SK-N-SH (cell line): ENCODE measurements at regions not wholly inside any gene's neighbourhood (a gene's known extent, or its start where the extent isn't known, plus 50 kb on each side); places are given as distances from the start of the nearest gene placed in this dataset.

Experiments used
- CTCF ChIA-PET: fragments of 300-600, 350-600 bp; formaldehyde crosslinking; extraction: SDS; loops from one replicate; lab custom pipeline; 2021; lab: Yijun Ruan, JAX
- POLR2A ChIA-PET: fragments of 350-600 bp; sonication (Branson Sonifier 250); formaldehyde crosslinking; extraction: SDS; loops from one replicate; lab custom pipeline; 2020; ENCODE audit warnings: antibody characterized with exemption, inconsistent platforms; lab: Yijun Ruan, JAX
- DNase-seq: peaks from one replicate; pipeline ENCODE4 v3.0.0; 2012
- H2AFZ ChIP-seq: fragments of 200-600 bp; sonication (generic); 2 replicates; pipeline ENCODE4 v1.8.1; 2016; ENCODE audit warnings: antibody characterized with exemption, mild to moderate bottlenecking, low read depth
- H3F3A ChIP-seq: fragments of 200-600 bp; sonication (generic); replicated peaks from 2 replicates; pipeline ENCODE3; 2016; ENCODE audit warnings: antibody characterized with exemption, mild to moderate bottlenecking; ENCODE audit not compliant: insufficient read depth
- H3K27ac ChIP-seq, 2 experiments: fragments of 200-500 bp in 1 of 2; fragments of 200-600 bp in 1 of 2; sonication (Bioruptor generic) in 1 of 2; sonication (generic), shearing (Covaris generic) in 1 of 2; 2 replicates each; pipeline versions ENCODE4 v1.5.1 to v1.6.1; 2014 to 2016; ENCODE audit warnings: low read depth in 2 of 2, inconsistent platforms in 1 of 2, low read length in 1 of 2, mild to moderate bottlenecking in 1 of 2, mixed read lengths in 1 of 2
- H3K27me3 ChIP-seq: fragments of 200-600 bp; sonication (generic), shearing (Covaris generic); 2 replicates; pipeline ENCODE4 v1.6.1; 2016; ENCODE audit warnings: mixed run types; ENCODE audit not compliant: insufficient read depth
- H3K36me3 ChIP-seq, 2 experiments: fragments of 200-500 bp in 1 of 2; fragments of 200-600 bp in 1 of 2; sonication (Bioruptor generic) in 1 of 2; sonication (generic) in 1 of 2; replicated peaks in 1 of 2; 2 replicates each; pipeline versions ENCODE3 to v1.5.1; 2014 to 2016; ENCODE audit warnings: low read length in 1 of 2, mild to moderate bottlenecking in 1 of 2; ENCODE audit not compliant: insufficient read depth in 2 of 2, control insufficient read depth in 1 of 2
- H3K4me1 ChIP-seq, 2 experiments: fragments of 200-500 bp in 1 of 2; fragments of 200-600 bp in 1 of 2; sonication (Bioruptor generic) in 1 of 2; sonication (generic), shearing (Covaris generic) in 1 of 2; 2 replicates each; pipeline versions ENCODE4 v1.5.1 to v1.6.1; 2014 to 2016; ENCODE audit warnings: low read depth in 1 of 2, low read length in 1 of 2, mixed run types in 1 of 2; ENCODE audit not compliant: insufficient read depth in 2 of 2, control insufficient read depth in 1 of 2
- H3K4me2 ChIP-seq: fragments of 200-600 bp; sonication (generic), shearing (Covaris generic); 2 replicates; pipeline ENCODE4 v1.6.1; 2017; ENCODE audit warnings: mixed run types
- H3K4me3 ChIP-seq, 2 experiments: fragments of 200-500 bp in 1 of 2; fragments of 200-600 bp in 1 of 2; sonication (Bioruptor generic) in 1 of 2; sonication (generic), shearing (Covaris generic) in 1 of 2; 2 replicates each; pipeline versions ENCODE4 v1.5.1 to v1.8.1; 2014 to 2016; ENCODE audit warnings: low read depth in 2 of 2, inconsistent platforms in 1 of 2, low read length in 1 of 2, mild to moderate bottlenecking in 1 of 2, mixed read lengths in 1 of 2, moderate library complexity in 1 of 2
- H3K79me2 ChIP-seq: fragments of 200-600 bp; sonication (generic); 2 replicates; pipeline ENCODE4 v1.8.1; 2017; ENCODE audit warnings: mild to moderate bottlenecking; ENCODE audit not compliant: insufficient read depth
- H3K9ac ChIP-seq: fragments of 200-600 bp; sonication (generic); 2 replicates; pipeline ENCODE4 v1.6.1; 2017; ENCODE audit warnings: mixed run types
- H3K9me2 ChIP-seq: fragments of 200-600 bp; sonication (generic); 2 replicates; pipeline ENCODE4 v1.6.1; 2017; ENCODE audit warnings: mixed run types
- H3K9me3 ChIP-seq: fragments of 200-600 bp; sonication (generic); 2 replicates; pipeline ENCODE4 v1.6.1; 2017; ENCODE audit warnings: mixed run types, mild to moderate bottlenecking, moderate library complexity
- H4K20me1 ChIP-seq: fragments of 200-600 bp; sonication (generic); 2 replicates; pipeline ENCODE4 v1.6.1; 2017; ENCODE audit warnings: mild to moderate bottlenecking, mixed run types; ENCODE audit not compliant: insufficient read depth
- CTCF ChIP-seq: fragments of 200-600 bp; sonication (generic); IDR thresholded peaks from 2 replicates; pipeline ENCODE4 v1.6.1; 2017; ENCODE audit warnings: antibody characterized with exemption, mild to moderate bottlenecking, moderate library complexity
- ELF1 ChIP-seq: IDR thresholded peaks from 2 replicates; pipeline ENCODE4 v1.4.0; 2012
- FOSL2 ChIP-seq: IDR thresholded peaks from 2 replicates; pipeline ENCODE4 v1.4.0; 2012; ENCODE audit warnings: low read depth, mild to moderate bottlenecking, moderate library complexity, borderline replicate concordance
- FOXJ3 ChIP-seq: sonication (generic); formaldehyde crosslinking; IDR thresholded peaks from 2 replicates; pipeline ENCODE4 v1.5.1; 2020; ENCODE audit warnings: mild to moderate bottlenecking, missing genetic modification reagents
- FOXM1 ChIP-seq: IDR thresholded peaks from 2 replicates; pipeline ENCODE4 v1.4.0; 2012; ENCODE audit warnings: low read depth, mild to moderate bottlenecking
- GATA2 ChIP-seq: sonication (generic); formaldehyde crosslinking; IDR thresholded peaks from 2 replicates; pipeline ENCODE4 v1.5.0; 2020; ENCODE audit warnings: mild to moderate bottlenecking, missing genetic modification reagents
- IRF3 ChIP-seq: fragments of 150-350 bp; IDR thresholded peaks from 2 replicates; pipeline ENCODE4 v1.6.1; 2016; ENCODE audit warnings: mild to moderate bottlenecking, low read depth, low read length
- NFIC ChIP-seq: IDR thresholded peaks from 2 replicates; pipeline ENCODE4 v1.4.0; 2012; ENCODE audit warnings: borderline replicate concordance
- NRF1 ChIP-seq: IDR thresholded peaks from 2 replicates; pipeline ENCODE4 v1.6.1; 2012; ENCODE audit warnings: low read depth, mild to moderate bottlenecking, low read length
- PBX3 ChIP-seq: IDR thresholded peaks from 2 replicates; pipeline ENCODE4; 2012
- POLR2AphosphoS5 ChIP-seq: IDR thresholded peaks from 2 replicates; pipeline ENCODE4 v1.6.1; 2012; ENCODE audit warnings: low read depth, low read length
- REST ChIP-seq: IDR thresholded peaks from 2 replicates; pipeline ENCODE4 v1.6.1; 2012; ENCODE audit warnings: mild to moderate bottlenecking, low read depth, low read length, moderate library complexity
- RFX5 ChIP-seq: IDR thresholded peaks from 2 replicates; pipeline ENCODE4 v1.6.1; 2012; ENCODE audit warnings: mild to moderate bottlenecking, improper control_type of control experiment, low read length
- TEAD4 ChIP-seq: IDR thresholded peaks from 2 replicates; pipeline ENCODE4 v1.4.0; 2012; ENCODE audit warnings: mild to moderate bottlenecking, borderline replicate concordance; ENCODE audit not compliant: insufficient read depth
- USF2 ChIP-seq: fragments of 150-350 bp; IDR thresholded peaks from 2 replicates; pipeline ENCODE4 v1.6.1; 2017; ENCODE audit warnings: antibody characterized with exemption, low read length, low read depth, borderline replicate concordance
- ZBTB33 ChIP-seq: IDR thresholded peaks from 2 replicates; pipeline ENCODE4 v1.4.0; 2012; ENCODE audit warnings: low read depth, borderline replicate concordance
- WGBS: methylation state at CpG from one replicate; pipeline ENCODE4 v1.1.6; 2017; ENCODE audit warnings: low lambda C conversion rate; 5-methylcytosine and 5-hydroxymethylcytosine counted together

- no peak overlapping the region for H3K4me2 ChIP-seq
- H3K79me2 ChIP-seq = no peaks in the 10 kb centered on the region
- WGBS = 52% methylated on average over 2 of the region's 2 CpGs
- no peak for DNase-seq
- no peaks in the 10 kb centered on the region for H3K9me2 ChIP-seq
- H2AFZ ChIP-seq = no peak overlapping the region
- no peak overlapping the region for H3K4me3 ChIP-seq
- no peak for TF ChIP-seq POLR2AphosphoS5
- no peak for TF ChIP-seq NRF1
- TF ChIP-seq FOXM1 = no peak
- TF ChIP-seq IRF3 = no peak
- no peak for TF ChIP-seq RFX5
- no peak for TF ChIP-seq FOSL2
- TF ChIP-seq REST = no peak
- TF ChIP-seq NFIC = no peak
- TF ChIP-seq ELF1 = no peak
- no peak for TF ChIP-seq USF2
- no peak for TF ChIP-seq ZBTB33
- TF ChIP-seq TEAD4 = no peak
- no peak for TF ChIP-seq CTCF
- no peak for TF ChIP-seq PBX3
- no peak for TF ChIP-seq GATA2 (CRISPR knock-in tag)
- no peak for TF ChIP-seq FOXJ3
- no peaks in the 10 kb centered on the region for H3K36me3 ChIP-seq
- no peaks in the 10 kb centered on the region for H3F3A ChIP-seq
- ChIA-PET POLR2A (no interaction called here), CTCF (no interaction called here)
- H3K9me3 ChIP-seq = no peaks in the 10 kb centered on the region
- H3K4me1 ChIP-seq = no peaks in the 10 kb centered on the region
- H3K9ac ChIP-seq = no peak overlapping the region
- H3K27ac ChIP-seq = no peak overlapping the region
- no peaks in the 10 kb centered on the region for H4K20me1 ChIP-seq
- H3K27me3 ChIP-seq = no peaks in the 10 kb centered on the region
These were observed 296.9 kb downstream of the TLE4 start for GRCh38 chr9:79868567-79869189.
